Transverse colon (tissue), 4 donors: ENCODE measurements at regions not wholly inside any gene's neighbourhood (a gene's known extent, or its start where the extent isn't known, plus 50 kb on each side); places are given as distances from the start of the nearest gene placed in this dataset.

Experiments
- DNase-seq: peaks from one replicate; pipeline ENCODE4 v3.0.0-alpha.2; 2019
- H3K27ac ChIP-seq, 4 donors: fragments of 200-600 bp; sonication (generic); 2 replicates each; pipeline ENCODE4 v1.5.1; 2016 to 2018; ENCODE audit warnings: inconsistent platforms in 4 of 4
- H3K27me3 ChIP-seq: fragments of 200-600 bp; sonication (generic); 2 replicates; pipeline ENCODE4 v1.5.1; 2017; ENCODE audit warnings: inconsistent platforms
- H3K36me3 ChIP-seq, 4 donors: fragments of 200-600 bp; sonication (generic); 2 replicates each; pipeline ENCODE4 v1.5.1; 2017 to 2019; ENCODE audit warnings: inconsistent platforms in 4 of 4
- H3K4me1 ChIP-seq, 4 donors: fragments of 200-600 bp; sonication (generic); 2 replicates each; pipeline ENCODE4 v1.5.1; 2017 to 2020; ENCODE audit warnings: inconsistent platforms in 4 of 4
- H3K4me3 ChIP-seq, 4 donors: fragments of 200-600 bp; sonication (generic); 1 replicate in 1 of 4; 2 replicates in 3 of 4; pipeline versions ENCODE4 v1.5.1 to v1.6.1; 2017 to 2019; ENCODE audit warnings: inconsistent platforms in 4 of 4
- H3K9me3 ChIP-seq, 2 donors: fragments of 200-600 bp; sonication (generic); 2 replicates each; pipeline ENCODE4 v1.5.1; 2017 to 2019; ENCODE audit warnings: inconsistent platforms in 2 of 2
- EP300 ChIP-seq: sonication (generic); formaldehyde crosslinking; IDR thresholded peaks from one replicate; pipeline ENCODE4 v1.6.1; 2017; ENCODE audit warnings: antibody characterized with exemption, low read depth
- POLR2A ChIP-seq: fragments of 450-650 bp; IDR thresholded peaks from one replicate; pipeline ENCODE4 v1.6.1; 2016; ENCODE audit warnings: antibody characterized with exemption, mild to moderate bottlenecking, moderate library complexity
- POLR2AphosphoS5 ChIP-seq, 3 donors: sonication (generic); formaldehyde crosslinking; IDR thresholded peaks; one replicate each; pipeline ENCODE4 v1.6.1; 2016; ENCODE audit warnings: antibody characterized with exemption in 3 of 3
- WGBS, 2 donors: methylation state at CpG; one replicate each; pipeline ENCODE4 v1.1.5; 2018; ENCODE audit warnings: low coverage in 1 of 2; 5-methylcytosine and 5-hydroxymethylcytosine counted together
- in situ Hi-C, 4 donors: fragments of 200-750 bp; cut with MboI; loops; one replicate each; pipeline versions ENCODE4 v1.15.0 to v1.15.1; 2017; ENCODE audit warnings: low sequenced_read_pairs in 3 of 4, low pct_ligation_motif_present in 1 of 4, low pct_unique_long_range_greater_than_20kb in 1 of 4
- intact Hi-C: fragments of 100-400 bp; cut with DNase I; formaldehyde crosslinking; loops from one replicate; pipeline ENCODE4 v1.15.1; 2023; ENCODE audit warnings: low total_unique reads
- TF ChIP-seq, protein P1 (sequence below), 5 experiments: fragments of 200-600 bp in 3 of 5; fragments of 450-650 bp in 2 of 5; sonication (generic) in 3 of 5; IDR thresholded peaks; 1 replicate in 2 of 5; 2 replicates in 3 of 5; pipeline ENCODE4 v1.5.1; 2016 to 2017; ENCODE audit warnings: antibody characterized with exemption in 5 of 5, inconsistent platforms in 3 of 5, mild to moderate bottlenecking in 2 of 5, moderate library complexity in 1 of 5

DNA sequence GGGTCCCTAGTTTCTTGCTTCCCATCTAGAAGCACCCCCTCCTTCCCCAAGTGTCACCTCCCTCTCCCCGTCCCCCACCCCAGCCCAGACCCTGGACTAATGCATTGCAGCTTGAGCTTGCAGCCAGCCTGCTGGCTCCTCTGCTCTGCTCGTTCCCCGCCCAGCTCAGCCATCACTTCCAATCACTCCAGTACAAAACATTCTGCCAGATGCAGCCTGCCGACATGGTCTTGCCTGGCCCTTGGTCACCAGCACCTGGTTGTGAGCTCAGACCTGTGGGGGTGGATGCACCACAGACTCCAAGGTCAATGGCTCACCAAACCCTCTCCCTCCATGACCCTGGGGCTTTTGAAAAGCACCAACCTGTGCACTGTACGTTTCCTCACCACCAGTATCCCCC is 172.9 kb upstream of the SMIM23 start:
- DNase-seq, result no peak

DNA sequence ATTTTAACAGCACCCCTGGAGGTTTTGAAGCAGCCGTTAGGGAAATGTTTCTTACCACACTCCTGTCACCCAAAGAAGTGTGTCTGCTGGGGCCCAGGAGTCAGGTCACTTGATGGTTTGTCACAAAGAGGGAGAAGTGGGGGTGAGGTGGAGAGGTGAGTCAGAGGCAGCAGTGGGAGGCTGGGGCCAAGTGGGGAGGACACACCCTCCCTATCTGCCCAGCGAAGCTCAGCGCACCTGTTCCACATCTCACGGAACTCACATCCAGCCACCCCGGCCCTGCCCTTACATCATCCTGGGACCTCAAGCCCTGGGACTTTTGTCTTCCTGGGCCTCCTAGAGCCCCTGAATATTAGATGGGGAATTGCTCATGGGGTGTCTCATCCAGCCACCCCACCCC is 171.1 kb upstream of the SMIM23 start:
- H3K4me3 ChIP-seq, result no peak overlapping the region
- 59% methylated on average over 5 of the region's 5 CpGs; no CpG with 5 or more reads in 1 of the 2 donors for WGBS, 2 donors
- intact Hi-C loops, result loop anchor here (10.0 kb wide), 1 partner anchor 1010 kb away; no protein-coding TSS in a partner anchor
- TF ChIP-seq POLR2A (no peak), EP300 (no peak), POLR2AphosphoS5 (IDR thresholded peaks at IDR 0.05) (no peak)
- TF ChIP-seq, protein P1, sequence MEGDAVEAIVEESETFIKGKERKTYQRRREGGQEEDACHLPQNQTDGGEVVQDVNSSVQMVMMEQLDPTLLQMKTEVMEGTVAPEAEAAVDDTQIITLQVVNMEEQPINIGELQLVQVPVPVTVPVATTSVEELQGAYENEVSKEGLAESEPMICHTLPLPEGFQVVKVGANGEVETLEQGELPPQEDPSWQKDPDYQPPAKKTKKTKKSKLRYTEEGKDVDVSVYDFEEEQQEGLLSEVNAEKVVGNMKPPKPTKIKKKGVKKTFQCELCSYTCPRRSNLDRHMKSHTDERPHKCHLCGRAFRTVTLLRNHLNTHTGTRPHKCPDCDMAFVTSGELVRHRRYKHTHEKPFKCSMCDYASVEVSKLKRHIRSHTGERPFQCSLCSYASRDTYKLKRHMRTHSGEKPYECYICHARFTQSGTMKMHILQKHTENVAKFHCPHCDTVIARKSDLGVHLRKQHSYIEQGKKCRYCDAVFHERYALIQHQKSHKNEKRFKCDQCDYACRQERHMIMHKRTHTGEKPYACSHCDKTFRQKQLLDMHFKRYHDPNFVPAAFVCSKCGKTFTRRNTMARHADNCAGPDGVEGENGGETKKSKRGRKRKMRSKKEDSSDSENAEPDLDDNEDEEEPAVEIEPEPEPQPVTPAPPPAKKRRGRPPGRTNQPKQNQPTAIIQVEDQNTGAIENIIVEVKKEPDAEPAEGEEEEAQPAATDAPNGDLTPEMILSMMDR (IDR thresholded peaks at IDR 0.05), result no peak
- H3K27me3 ChIP-seq, result peaks cover 12% of the 10 kb centered on the region
- H3K36me3 ChIP-seq, result no peaks in the 10 kb centered on the region
- H3K27ac ChIP-seq, result no peak overlapping the region
- H3K9me3 ChIP-seq, result no peaks in the 10 kb centered on the region
- no peaks in the 10 kb centered on the region for H3K4me1 ChIP-seq
- in situ Hi-C loops, result no loop called here
- DNase-seq, result no peak

More for the DNA sequence above, 172.9 kb upstream of the SMIM23 start:
- TF ChIP-seq POLR2A, result no peak
- TF ChIP-seq, protein P1 (IDR thresholded peaks at IDR 0.05), result no peak
- no peak for TF ChIP-seq EP300
- TF ChIP-seq POLR2AphosphoS5 (IDR thresholded peaks at IDR 0.05), result no peak
- H3K9me3 ChIP-seq, result no peaks in the 10 kb centered on the region
- 63 to 67% methylated on average over 2 to 5 of the region's 5 CpGs for WGBS, 2 donors
- no peaks in the 10 kb centered on the region for H3K4me1 ChIP-seq
- no peak overlapping the region for H3K4me3 ChIP-seq
- intact Hi-C loops (loop anchor here (10.0 kb wide), 1 partner anchor 1008 kb away; no protein-coding TSS in a partner anchor), in situ Hi-C loops (no loop called here)
- H3K27ac ChIP-seq, result no peak overlapping the region
- H3K36me3 ChIP-seq, result no peaks in the 10 kb centered on the region
- H3K27me3 ChIP-seq, result peaks cover 12% of the 10 kb centered on the region

DNA sequence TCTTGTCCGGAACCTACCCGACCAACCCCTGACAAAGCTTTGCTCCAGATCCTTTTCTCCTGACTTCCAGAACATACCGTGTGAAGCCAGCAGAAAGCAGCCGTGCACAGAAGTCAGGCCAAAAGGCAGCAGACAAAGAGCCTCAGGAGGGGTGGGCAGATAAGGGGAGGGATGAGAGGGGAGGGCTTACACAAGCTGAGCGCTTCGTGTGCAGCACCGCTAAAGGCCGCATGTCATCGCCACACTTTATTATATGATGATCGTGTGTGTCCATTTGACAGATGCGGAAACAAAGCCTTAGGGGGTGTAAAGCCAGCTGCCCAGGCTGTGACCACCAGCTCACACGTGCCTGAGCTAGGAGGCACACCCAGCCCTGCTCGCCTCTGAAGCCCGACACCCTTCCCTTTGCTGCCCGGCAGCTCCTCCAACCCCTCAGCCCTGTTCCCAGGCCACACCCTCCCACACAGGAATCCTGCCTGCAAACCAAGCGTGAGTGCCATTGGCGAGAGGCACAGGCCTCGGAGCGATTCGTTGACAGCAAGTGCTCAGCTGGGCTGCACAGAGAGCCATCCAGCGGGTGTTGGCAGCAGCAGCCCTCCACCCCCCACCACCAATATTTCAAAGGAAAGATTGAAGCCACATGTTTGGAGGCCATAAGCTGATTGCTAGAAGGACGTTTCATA is 170.5 kb upstream of the SMIM23 start:
- DNase-seq, result no peak
- Histone ChIP-seq H3K4me3 (no peak overlapping the region), H3K4me1 (no peaks in the 10 kb centered on the region), H3K36me3 (no peaks in the 10 kb centered on the region), H3K27me3 (peaks cover 12% of the 10 kb centered on the region), H3K9me3 (no peaks in the 10 kb centered on the region), H3K27ac (no peak overlapping the region)
- in situ Hi-C loops, result no loop called here
- TF ChIP-seq POLR2AphosphoS5 (IDR thresholded peaks at IDR 0.05), result no peak
- intact Hi-C loops, result loop anchor here (10.0 kb wide), 1 partner anchor 1010 kb away; no protein-coding TSS in a partner anchor
- WGBS, 2 donors, result 60 to 84% methylated on average over 5 to 22 of the region's 22 CpGs

DNA sequence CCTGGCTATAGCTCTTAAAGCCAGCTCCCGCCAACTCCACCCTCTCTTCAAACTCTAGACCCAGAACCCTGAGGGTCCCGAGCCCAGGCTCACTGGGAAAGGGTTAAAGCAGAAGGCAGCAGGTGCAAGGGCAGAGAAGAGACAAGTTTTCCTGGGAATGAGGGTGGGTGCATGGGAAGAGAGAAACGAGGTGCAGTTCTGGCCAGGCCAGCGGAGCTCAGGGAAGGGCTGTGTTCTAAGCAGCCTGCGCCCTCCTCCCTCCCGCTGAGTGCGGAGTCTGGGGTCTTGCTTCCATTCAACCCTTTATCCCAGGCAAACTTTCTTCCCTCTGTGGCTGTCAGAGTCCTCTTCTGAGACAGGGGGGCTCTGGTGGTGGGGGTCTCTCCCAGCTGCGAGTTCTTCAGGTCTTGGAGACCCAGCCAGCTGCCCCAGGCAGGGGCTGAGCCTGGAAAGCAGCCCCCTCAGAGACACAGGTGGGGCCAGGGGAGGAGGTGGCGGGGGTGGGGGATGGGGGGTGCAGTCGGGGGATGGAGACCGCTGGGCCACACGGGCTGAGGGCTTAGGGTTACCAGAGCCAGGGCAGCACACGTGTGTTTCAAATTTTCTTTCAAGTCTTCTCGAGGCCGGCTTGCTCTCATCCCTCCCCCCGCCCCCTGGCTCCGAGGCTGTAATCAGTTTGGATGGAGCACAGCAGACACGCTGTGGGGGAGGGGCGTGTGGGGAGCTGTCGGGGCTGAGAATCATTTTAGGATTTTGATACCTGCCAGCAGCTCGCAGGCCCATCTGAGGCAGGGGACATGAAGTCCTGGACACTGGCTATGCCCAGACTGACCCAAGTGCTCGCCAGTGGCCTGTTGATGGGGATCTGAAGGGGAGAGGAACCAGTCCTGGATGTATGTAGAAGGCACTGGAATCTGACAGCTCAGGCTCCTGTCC is 169.6 kb upstream of the SMIM23 start:
- TF ChIP-seq POLR2A (no peak), POLR2AphosphoS5 (IDR thresholded peaks at IDR 0.05) (no peak), EP300 (no peak)
- TF ChIP-seq, protein P1 (IDR thresholded peaks at IDR 0.05), result no peak
- Histone ChIP-seq H3K4me1 (no peaks in the 10 kb centered on the region), H3K9me3 (no peaks in the 10 kb centered on the region), H3K27ac (no peak overlapping the region), H3K27me3 (peaks cover 12% of the 10 kb centered on the region), H3K4me3 (no peak overlapping the region), H3K36me3 (no peaks in the 10 kb centered on the region)
- WGBS, 2 donors, result 32 to 56% methylated on average over 10 to 21 of the region's 22 CpGs
- intact Hi-C loops, result loop anchor here (10.0 kb wide), 1 partner anchor 1011 kb away; no protein-coding TSS in a partner anchor
- no peak for DNase-seq
- in situ Hi-C loops, result no loop called here
